Ovary (tissue), 7 donors: ENCODE measurements at regions not wholly inside any gene's neighbourhood (a gene's known extent, or its start where the extent isn't known, plus 50 kb on each side); places are given as distances from the start of the nearest gene placed in this dataset.

ENCODE experiments used
- DNase-seq, 5 donors: peaks; one replicate each; pipeline ENCODE4 v3.0.0-alpha.2; 2019 to 2020
- H3K27ac ChIP-seq, 2 donors: fragments of 200-600 bp; one replicate each; pipeline versions ENCODE4 v1.5.1 to v1.8.0; 2019 to 2022
- H3K27me3 ChIP-seq: fragments of 200-600 bp; one replicate; pipeline ENCODE4 v1.8.0; 2022
- H3K36me3 ChIP-seq: fragments of 200-600 bp; sonication (generic); one replicate; pipeline ENCODE4 v1.5.1; 2019
- H3K4me1 ChIP-seq: one replicate; pipeline ENCODE4 v1.8.1; 2013; ENCODE audit warnings: mild to moderate bottlenecking, moderate library complexity; ENCODE audit not compliant: insufficient read depth
- H3K4me3 ChIP-seq: fragments of 200-600 bp; sonication (generic); one replicate; pipeline ENCODE4 v1.5.1; 2017
- H3K9me3 ChIP-seq, 2 donors: fragments of 200-600 bp in 1 of 2; sonication (generic) in 1 of 2; one replicate each; pipeline versions ENCODE4 v1.5.1 to v1.8.1; 2013 to 2019; ENCODE audit warnings: mild to moderate bottlenecking in 1 of 2, moderate library complexity in 1 of 2
- CTCF ChIP-seq, 3 donors: fragments of 450-650 bp in 2 of 3; fragments of 200-600 bp in 1 of 3; IDR thresholded peaks; one replicate each; pipeline versions ENCODE4 v1.5.1 to v1.8.0; 2016 to 2022; ENCODE audit warnings: antibody characterized with exemption in 3 of 3, mild to moderate bottlenecking in 1 of 3
- EP300 ChIP-seq: sonication (generic); formaldehyde crosslinking; IDR thresholded peaks from one replicate; pipeline ENCODE4 v1.6.1; 2017; ENCODE audit warnings: antibody characterized with exemption
- POLR2A ChIP-seq: fragments of 450-650 bp; IDR thresholded peaks from one replicate; pipeline ENCODE4 v1.6.1; 2017; ENCODE audit warnings: antibody characterized with exemption, mild to moderate bottlenecking, moderate library complexity
- WGBS, 3 donors: extraction: QIAGEN DNeasy Blood & Tissue Kit in 1 of 3; methylation state at CpG; one replicate each; pipeline versions ENCODE4 v1.1.5 to v1.1.7; 2013 to 2017; 5-methylcytosine and 5-hydroxymethylcytosine counted together
- intact Hi-C, 4 donors: fragments of 100-400 bp; cut with DNase I; formaldehyde crosslinking; loops; one replicate each; pipeline versions ENCODE4 v1.11.0 to v1.15.1; 2022 to 2023
- donor health status: DM: no; HTN: no; CAD: no; lungs with moderate emphysema.
- donor health status: DM: no; HTN: no; CAD: no.
- donor health status: Bipolar disorder and iron deficiency.
- donor health status: DM: no; HTN: no; CAD: no.
- donor health status: DM: yes; HTN: yes; CAD: no.

- H3K36me3 ChIP-seq, result no peaks in the 10 kb centered on the region
- H3K4me3 ChIP-seq, result no peak overlapping the region
- TF ChIP-seq CTCF (IDR thresholded peaks at IDR 0.05), result no peak
- no peak for TF ChIP-seq POLR2A
- TF ChIP-seq EP300, result no peak
- intact Hi-C loops, result no loop called here
- DNase-seq, result no peak
- peaks cover 3% of the 10 kb centered on the region for H3K4me1 ChIP-seq
- WGBS, 3 donors, result 76 to 87% (median 82%) methylated on average over 2 of the region's 2 CpGs
- no peaks in the 10 kb centered on the region for H3K27me3 ChIP-seq
- H3K9me3 ChIP-seq, result no peaks in the 10 kb centered on the region
- H3K27ac ChIP-seq, result no peak overlapping the region
These were observed 202.6 kb downstream of the VGLL3 start for GRCh38 chr3:86788371-86788770.

GRCh38 chr3:86787091-86787490 lies 203.9 kb downstream of the VGLL3 start:
- no peaks in the 10 kb centered on the region for H3K9me3 ChIP-seq
- no peaks in the 10 kb centered on the region for H3K36me3 ChIP-seq
- H3K27ac ChIP-seq, result no peak overlapping the region
- intact Hi-C loops, result no loop called here
- H3K4me3 ChIP-seq, result no peak overlapping the region
- no peak for DNase-seq
- no peaks in the 10 kb centered on the region for H3K27me3 ChIP-seq
- TF ChIP-seq EP300 (no peak), POLR2A (no peak), CTCF (IDR thresholded peaks at IDR 0.05) (no peak)
- peaks cover 3% of the 10 kb centered on the region for H3K4me1 ChIP-seq
- WGBS, 3 donors, result 41 to 58% (median 53%) methylated on average over 2 of the region's 2 CpGs

GRCh38 chr3:86785386-86785785 lies 205.6 kb downstream of the VGLL3 start:
- TF ChIP-seq CTCF (IDR thresholded peaks at IDR 0.05) (no peak), POLR2A (no peak), EP300 (no peak)
- Histone ChIP-seq H3K4me1 (peaks cover 3% of the 10 kb centered on the region), H3K27ac (no peak overlapping the region), H3K27me3 (no peaks in the 10 kb centered on the region), H3K9me3 (no peaks in the 10 kb centered on the region), H3K4me3 (no peak overlapping the region), H3K36me3 (no peaks in the 10 kb centered on the region)
- intact Hi-C loops, result no loop called here
- no peak for DNase-seq
- 10 to 12% (median 12%) methylated on average over 1 of the region's 1 CpG for WGBS, 3 donors

GRCh38 chr3:86782866-86783265 lies 208.1 kb downstream of the VGLL3 start:
- Histone ChIP-seq H3K36me3 (no peaks in the 10 kb centered on the region), H3K27ac (no peak overlapping the region), H3K4me1 (peaks cover 3% of the 10 kb centered on the region), H3K9me3 (no peaks in the 10 kb centered on the region), H3K27me3 (no peaks in the 10 kb centered on the region), H3K4me3 (no peak overlapping the region)
- WGBS, 3 donors, result 18 to 29% (median 20%) methylated on average over 4 of the region's 4 CpGs
- no peak for DNase-seq
- intact Hi-C loops, result no loop called here
- no peak for TF ChIP-seq EP300
- TF ChIP-seq CTCF (IDR thresholded peaks at IDR 0.05), result no peak
- no peak for TF ChIP-seq POLR2A

- H3K27me3 ChIP-seq, result no peaks in the 10 kb centered on the region
- no peak overlapping the region for H3K27ac ChIP-seq
- DNase-seq, result no peak
- intact Hi-C loops, result no loop called here
- no peak for TF ChIP-seq POLR2A
- TF ChIP-seq CTCF (IDR thresholded peaks at IDR 0.05), result no peak
- no peak for TF ChIP-seq EP300
- 4 to 11% (median 6%) methylated on average over 2 of the region's 2 CpGs for WGBS, 3 donors
- no peaks in the 10 kb centered on the region for H3K9me3 ChIP-seq
- no peaks in the 10 kb centered on the region for H3K36me3 ChIP-seq
- peaks cover 3% of the 10 kb centered on the region for H3K4me1 ChIP-seq
- no peak overlapping the region for H3K4me3 ChIP-seq
These were observed 208.7 kb downstream of the VGLL3 start for GRCh38 chr3:86782286-86782685.
